Dermis blood vessel endothelial cell (primary cell): ENCODE measurements at regions not wholly inside any gene's neighbourhood (a gene's known extent, or its start where the extent isn't known, plus 50 kb on each side); places are given as distances from the start of the nearest gene placed in this dataset.

Source experiments
- DNase-seq: peaks from one replicate; pipeline ENCODE4 v3.0.0; 2010

DNA sequence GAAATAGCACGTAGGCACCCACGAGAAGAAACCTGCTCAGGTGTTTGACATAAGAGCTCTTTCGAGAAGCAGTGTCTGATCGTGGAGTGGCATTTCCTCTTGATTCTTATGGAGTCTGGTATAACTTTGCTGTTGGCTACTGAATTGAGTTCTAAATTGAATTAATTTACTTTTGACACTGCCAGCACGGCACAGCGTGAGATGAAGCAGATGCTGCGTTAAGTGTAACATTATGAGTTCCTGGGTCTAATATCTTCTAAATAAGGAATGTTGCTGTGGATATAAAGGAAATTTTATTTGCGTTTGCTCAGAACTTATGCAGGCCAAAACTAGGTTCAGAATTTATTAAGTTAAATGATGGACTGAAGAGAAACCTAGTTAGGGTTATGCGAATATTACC, 919.9 kb downstream of the TUSC7 start:
- DNase-seq, result no peak

DNA sequence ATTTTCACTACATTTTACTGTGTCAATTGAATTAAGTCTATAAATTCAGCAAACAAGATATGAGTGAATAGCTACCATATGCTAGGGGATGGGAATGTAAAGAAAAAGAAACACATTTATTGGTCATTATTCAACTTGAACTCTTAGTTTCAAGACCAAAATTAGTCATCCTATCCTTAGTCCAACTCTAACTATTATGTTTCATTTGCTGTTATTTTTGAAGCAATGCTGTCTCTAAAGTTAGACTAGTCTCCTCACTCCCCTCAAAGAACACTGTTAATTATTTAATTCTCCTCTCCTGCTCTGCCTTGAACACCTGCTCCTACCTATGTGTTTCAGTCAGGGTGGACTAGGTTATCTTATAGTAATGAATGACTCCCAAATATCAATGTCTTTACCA, 920.9 kb downstream of the TUSC7 start:
- DNase-seq, result no peak

DNA sequence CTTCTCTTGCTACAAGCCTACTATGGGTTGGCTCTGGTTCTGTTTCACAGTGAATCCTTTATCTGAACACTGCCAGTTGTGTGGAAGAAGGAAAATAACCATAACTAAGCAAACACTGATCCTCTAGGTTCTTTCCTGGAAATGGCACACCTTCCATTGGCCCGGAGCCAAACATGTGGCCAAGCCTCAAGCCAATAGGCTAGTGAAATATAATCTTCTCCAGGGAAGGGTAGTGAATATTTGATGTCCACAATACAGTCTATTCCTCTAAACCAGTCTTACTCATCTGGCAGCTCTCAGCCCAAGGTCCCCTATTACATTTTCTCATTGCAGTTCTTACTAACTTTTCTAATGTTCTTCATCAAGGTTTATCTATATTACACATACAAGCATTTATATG, 921.3 kb downstream of the TUSC7 start:
- no peak for DNase-seq

DNA sequence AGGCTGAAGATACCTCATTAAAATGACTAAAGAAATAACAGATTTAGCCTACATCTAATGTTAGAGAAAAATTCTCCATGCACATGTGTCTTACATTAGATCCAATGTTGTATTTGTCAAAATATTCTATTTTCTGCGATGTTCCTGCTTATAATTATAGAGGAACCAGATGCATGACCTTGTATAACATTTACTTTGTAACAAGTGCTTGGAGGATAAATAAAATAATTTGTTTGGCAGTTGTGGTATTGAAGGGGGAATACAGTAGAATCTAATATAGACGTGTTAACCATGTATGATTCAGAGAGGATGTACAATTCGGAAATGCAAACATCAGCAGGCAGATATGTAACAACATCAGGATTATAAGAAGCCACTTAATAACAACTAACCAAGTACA, 922.2 kb downstream of the TUSC7 start:
- no peak for DNase-seq

DNA sequence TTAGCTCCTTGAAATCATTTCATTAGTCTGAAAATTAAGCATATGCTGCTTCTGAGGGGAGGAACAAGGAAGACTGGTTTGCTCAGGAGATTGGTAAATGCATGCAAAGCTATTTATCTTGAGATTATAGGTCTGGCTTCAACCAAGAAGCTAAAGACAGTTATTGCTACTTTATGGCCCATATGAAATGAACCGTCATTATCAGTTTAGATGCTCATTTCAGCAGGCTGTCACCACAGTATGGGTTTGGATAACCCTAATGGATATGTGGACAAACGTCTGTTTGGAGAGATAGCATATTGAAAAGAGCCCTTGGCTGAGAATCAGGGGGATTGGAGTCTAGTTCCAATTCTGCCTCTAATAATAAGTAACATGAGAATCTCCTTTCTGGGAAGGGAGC, 922.6 kb downstream of the TUSC7 start:
- no peak for DNase-seq

DNA sequence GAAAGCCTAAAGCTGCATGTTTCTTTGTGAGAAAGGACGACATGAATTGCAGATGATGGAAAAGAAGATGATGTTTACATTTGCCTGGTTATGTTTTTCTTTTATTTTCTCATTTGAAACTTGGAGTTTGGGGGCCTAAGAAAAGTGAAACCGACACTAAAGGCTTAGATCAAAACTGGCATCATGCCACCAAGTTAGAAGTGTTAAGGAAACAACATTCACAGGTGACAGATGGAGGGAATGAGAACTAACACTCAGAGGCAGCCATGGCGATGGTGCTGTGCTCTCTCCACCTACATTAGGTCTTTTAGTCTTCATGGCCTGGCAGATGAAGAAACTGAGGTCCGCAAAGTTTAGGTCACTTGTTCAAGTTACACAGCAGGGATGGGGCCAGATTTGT, 923.6 kb downstream of the TUSC7 start:
- no peak for DNase-seq

DNA sequence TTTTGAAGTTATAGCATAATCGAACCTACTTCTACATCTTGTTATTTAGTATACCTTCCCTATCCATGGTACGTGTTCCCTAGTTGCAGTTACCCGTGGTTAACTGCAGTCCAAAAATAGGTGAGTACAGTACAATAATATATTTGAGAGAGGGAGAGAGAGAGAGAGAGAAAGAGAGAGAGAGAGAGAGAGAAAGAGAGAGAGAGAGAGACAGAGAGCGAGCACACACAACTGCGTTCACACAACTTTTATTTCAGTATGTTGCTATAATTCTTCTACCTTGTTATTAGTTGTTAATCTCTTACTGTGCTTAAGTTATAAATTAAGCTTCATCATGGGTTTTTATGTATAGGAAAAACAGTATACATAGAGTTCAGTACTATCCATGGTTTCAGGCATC, 928.1 kb downstream of the TUSC7 start:
- no peak for DNase-seq

DNA sequence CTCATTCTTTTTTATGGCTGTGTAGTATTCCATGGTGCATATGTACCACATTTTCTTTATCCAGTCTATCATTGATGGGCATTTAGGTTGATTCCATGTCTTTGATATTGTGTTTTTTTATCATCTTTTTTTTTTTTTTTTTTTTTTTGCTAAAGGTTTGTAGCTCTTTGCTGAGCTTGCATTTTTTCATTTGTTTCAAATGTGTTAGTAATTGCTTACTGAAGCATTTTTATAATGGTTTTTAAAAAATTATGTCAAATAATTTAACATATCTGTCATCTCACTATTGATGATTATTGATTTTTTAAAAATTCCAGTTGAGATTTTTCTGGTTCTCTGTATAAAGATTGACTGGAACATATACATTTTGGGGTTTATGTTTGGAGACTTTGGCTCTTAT, 934.6 kb downstream of the TUSC7 start:
- DNase-seq, result no peak

DNA sequence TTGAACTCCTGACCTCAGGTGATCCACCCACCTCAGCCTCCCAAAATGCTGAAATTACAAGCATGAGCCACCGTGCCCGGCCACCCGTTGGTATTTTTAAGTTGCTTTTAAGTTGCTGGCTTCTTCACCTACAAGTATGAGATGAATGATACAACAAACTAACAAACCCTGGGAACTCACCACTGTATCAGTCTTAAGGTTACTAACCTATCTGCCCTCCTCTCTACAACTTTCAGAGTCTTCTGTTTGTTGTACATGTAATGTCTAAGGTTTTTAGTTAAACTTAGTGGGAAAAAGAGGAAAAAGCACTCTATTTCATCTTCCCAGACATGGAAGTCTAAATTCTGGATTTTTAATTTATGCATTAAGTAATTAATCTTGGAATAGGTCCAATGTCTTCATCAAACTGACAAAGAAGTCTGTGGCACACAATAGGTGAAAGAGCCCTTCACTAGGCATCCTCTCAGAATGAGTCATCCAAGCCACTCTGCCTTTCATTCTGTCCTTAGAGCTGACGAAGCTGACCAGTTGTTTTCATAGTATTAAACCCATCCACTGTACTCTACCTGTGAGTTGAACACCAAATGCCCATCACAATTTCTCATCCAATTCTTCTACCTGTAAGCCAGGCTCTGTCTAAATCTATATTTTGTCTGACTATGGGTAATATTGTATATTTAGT, 936.1 kb downstream of the TUSC7 start:
- DNase-seq, result peak; percentile 7

DNA sequence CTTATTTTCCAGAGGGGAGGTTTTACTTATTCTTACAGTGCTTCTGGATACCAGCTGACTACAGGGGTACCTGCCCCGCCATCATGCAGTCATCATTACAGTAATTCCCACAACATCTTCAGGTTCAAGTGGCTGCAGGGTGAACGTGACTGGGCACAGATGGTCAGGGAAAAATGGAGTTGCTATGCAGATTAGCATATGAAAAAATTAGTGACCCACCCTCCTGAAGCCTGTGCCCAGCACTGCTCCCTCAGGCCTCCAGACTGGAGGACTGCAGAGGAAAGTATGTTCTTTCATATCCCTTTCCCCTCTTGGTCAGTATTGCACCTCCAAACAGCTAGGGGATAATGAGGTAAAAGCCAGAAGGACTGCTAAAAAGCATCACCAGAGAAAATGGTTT, 937.9 kb downstream of the TUSC7 start:
- no peak for DNase-seq

DNA sequence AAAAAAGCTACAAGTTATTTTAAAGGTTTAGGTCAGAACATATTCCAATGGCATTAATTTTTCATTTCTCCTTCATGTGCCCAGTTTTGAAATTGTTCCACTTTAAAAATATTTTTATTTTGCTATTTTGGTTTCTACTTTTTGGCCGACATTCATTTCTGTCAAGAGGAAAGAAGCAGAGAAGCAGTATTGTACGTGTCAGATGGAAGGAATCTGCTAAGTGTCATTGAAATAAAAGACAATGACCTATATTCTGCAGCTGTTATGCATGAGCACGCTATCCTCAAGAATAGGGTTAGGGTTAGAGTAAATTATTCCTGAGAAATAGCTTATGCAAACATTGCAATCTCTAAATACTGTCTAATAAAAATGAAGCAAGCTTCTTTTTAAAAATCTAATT, 941.7 kb downstream of the TUSC7 start:
- DNase-seq, result no peak

DNA sequence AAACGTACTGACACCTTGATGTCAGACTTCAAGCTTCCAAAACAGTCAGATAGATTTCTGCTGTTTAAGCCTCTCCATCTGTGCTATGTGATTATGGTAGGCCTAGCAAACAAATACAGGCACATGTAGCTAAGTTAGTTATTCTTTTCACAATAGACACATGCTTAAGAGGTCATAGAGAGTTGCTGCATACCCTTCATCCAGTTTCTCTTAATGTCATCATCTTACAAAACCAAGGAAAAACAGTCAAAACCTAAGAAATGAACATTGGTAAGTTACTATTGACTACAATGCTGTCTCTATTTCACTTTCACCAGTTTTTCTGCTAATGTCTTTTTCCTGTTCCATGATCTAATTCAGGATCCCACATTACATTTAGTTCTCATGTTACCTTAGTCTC, 946.8 kb downstream of the TUSC7 start:
- no peak for DNase-seq

DNA sequence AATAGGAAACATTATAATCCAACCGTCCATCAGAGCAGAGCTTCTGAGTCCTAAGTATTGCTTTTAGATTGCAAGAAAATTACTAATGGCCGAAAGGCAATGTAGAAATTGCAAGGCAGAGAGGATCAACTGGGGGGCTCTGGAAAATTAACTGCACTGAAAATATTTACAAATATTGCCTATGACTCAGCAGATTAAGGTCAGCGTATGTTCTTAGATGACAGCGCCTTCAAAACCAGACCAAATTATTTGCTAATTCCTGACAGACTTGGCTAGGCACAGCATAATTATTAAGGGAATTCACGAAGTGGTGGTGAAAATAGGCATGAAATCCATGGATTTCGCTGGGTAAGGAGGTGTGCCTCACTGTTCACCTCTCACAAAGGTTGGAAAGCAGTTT, 947.7 kb downstream of the TUSC7 start:
- no peak for DNase-seq

DNA sequence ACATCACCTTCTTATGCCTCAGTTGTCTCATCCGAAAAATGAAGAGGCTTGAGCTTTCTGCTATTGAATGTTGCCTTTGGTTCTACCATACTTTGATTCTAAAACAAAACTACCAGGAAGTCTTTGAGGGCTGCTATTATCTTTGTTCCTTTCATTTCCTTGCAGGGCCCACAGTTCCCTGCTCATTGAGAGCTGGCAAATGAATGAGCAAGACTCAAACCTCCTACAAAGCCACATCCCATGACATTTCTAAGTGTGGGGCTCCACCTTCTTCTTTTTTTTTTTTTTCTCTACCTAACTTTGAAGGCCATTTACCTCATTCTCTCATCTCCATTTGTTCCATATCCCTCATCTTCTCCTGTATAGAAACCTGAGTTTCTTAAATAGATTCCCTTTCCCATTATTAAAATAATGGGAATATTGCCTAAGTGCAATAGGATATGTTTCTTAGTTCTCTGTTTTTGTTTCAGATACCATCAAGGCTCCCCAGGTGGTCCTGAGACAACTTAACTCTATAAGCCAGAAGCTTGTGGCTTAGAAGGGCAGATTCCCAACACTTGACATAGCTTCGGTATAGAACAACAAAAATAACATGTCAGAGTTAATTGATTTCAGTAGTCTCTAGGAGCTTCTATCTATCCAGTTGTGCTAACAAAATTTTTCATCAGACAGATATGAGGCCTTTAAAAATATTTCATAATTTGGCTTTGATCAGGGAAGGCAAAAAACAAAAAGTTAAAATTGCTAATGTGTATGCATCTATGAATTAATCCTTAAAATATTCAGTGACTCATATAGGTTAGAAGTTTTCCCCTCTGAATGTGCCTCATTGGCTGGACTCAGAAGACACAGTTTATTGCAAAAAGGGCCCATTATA, 951.6 kb downstream of the TUSC7 start:
- DNase-seq, result no peak

DNA sequence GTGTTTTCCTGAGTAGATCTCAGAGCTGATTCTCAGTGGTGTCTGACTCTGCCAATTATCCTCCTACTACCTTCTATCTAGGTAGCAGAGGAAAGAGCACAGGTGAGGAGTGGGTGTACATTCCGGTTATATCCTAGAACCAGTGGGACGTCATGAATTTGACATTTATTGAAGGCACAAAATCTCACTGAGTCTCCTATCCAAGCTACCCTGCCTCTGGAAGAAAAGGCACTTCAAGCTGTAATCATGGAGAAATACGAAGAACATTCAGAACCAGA, 952.2 kb downstream of the TUSC7 start:
- no peak for DNase-seq

DNA sequence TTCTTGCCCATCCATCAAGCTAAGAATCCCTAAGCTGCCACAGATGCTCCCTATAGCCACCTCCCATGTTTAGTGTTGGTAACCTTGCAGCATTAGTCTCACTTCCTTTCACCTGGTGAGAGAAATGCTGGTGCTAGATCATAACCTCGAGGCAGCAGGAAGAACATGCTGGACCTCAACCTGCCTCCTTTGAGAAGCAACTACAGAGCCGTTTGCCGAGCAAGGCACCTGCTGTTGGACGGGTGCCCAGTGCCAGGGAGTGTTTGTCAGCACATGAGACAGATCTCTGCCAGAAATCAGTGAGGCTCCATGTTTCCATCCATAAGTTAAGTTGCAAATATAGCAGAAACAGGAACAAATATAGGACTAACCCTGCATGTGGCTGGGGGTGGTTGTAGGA, 955.7 kb downstream of the TUSC7 start:
- no peak for DNase-seq

DNA sequence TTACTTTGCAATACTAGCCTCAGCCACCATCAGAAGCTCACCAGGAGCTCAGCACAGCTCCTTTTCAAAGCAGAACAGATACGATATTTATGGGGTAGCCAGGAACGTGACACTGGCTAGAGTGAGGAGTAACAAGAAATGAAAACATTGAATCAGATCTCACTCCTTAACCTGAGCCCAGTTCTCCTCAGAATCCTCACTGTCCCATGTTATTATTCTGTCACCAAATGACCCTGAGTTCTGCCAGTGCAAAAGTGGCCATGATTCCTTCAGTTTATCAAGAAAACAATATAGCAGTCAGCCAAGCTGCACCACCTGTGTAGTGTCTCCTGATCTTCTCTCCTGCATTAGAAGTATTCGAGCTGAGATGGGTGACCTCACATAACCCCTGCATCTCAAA, 956.7 kb downstream of the TUSC7 start:
- DNase-seq, result no peak

DNA sequence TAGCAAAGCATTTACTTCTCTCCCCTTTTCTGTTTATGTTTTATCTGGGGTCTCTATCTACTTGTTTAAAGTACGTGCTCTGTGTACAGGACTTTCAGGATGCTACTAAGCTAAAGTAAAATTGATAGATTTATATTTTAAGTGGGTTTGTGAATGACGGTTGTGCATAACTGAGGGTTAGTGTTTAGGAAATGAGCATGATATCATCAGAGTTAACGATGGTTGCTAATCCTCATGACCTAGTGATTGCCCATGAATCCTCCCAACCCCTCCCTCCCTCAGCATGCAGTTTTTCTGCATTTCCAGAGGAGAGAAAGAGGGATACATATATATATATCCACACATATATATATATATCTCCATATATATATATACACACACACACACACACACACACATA, 957.2 kb downstream of the TUSC7 start:
- DNase-seq, result no peak

DNA sequence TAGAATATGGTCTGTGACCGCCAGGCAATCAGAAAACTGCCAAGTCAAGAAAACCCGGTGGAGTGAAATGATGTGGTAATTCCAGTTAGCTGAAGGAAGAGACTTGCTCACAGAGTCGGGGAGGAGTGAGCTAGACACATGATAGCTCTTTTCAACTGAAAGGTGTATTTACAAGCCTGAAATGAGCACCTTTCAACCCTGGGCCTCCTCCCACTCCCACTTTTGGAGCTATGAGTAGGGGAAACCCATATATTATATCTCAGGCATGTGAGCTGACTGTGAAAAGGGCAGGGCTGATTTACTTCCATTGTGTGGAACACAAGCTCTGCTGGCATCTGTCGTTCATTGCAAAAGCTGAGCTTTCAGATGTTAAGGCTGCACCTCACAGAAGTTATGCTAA, 960.2 kb downstream of the TUSC7 start:
- DNase-seq, result no peak

DNA sequence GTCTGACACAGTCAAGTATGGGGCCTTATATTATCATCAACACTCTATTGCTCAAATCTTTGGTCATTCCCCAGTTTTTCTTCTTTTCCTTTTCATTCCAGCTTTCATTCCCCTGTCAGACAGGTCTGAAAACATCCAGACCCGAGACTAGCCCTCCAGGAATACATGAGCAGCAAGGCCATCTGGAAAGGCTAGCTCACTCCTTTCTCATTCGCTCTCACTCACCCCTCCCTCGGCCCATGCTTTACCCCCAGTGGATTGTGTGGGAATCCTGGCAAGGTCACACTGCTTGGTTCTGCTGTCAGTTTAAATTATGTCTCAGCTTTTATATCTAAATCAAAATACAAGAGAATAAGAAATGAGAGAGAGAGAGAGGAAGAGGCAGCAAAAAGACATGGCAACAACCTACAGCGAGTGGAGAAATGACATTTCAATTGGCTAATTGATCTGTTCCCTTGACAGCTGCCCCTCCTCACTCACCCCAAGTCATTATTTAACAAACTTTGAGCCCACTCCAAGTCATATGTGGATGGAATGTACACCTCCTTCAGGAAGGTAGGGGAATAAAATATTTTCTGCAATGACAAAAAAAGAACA, 962.2 kb downstream of the TUSC7 start:
- no peak for DNase-seq

DNA sequence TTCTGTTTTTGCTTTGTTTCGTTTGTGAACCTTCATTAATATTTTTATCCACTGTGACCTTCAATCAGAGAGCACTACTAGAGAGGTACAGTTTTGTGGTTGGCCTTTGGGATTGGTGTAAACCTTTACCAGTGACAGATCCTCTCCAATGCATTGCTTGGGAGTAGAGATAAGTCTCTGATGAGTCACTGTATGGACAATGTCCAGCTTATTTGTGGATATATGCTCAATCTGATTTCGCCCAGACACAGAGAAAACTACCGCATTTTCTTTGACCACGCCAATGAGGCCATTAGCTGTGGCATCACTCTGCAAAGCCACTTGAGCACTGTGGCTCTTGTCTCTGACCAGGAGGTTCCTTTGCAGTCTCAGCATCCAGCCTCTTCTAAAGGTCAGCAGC, 964.7 kb downstream of the TUSC7 start:
- no peak for DNase-seq

DNA sequence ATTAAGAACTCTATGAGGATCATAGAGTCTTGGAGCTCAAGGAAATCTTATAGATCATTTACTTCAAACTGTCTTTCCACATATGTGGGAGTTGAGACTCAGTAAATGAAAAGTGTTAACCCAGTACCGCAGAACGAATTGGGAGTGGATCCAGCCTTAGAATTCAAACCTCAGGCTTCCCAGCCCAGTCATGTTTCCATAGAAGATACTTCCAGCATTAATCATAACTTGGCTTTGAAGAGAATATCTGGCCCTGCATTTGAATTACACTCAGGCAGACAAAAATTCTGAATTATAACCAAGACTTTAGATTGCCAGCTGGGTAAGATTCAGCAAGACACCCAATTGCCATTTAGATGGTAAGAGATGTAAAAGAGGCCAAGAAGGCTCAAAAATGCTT, 972.0 kb downstream of the TUSC7 start:
- DNase-seq, result no peak

DNA sequence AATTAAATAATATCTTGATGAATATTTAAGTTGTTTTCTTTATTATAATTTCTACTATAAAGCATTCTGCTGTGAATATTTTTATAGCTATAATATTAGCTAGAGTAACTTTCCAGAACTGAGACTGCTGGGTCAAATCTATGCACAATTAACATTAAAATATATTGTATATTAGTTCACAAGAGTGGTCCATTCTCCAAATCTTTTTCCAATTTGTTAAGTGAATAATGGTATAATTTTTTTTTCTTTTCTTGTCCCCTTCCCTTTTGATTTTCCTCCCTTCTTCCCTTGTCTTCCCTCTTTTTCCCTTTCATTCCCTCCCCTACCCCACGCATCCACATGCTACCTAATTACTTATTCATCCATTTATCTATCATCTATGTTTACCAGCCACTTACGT, 977.5 kb downstream of the TUSC7 start:
- DNase-seq, result no peak

DNA sequence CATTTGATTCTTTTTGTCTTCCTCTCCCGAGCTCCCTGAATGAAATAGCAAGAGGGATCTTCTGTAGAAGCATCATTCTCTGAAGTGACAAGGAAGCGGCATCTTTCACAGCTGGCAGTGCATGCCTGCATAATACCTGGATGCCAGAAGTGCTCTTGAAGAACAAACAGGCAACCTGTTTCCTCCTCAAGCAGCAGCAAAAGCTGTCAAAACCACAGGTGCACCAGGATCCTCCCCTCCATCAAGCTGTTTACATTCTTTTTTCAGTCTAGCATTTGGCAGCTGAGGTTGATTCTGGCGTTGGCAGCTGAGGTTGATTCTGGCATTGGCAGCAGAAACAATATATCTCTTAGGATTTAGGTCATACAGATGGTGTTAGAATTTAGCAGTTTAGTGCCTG, 979.0 kb downstream of the TUSC7 start:
- DNase-seq, result no peak
